GM12801 (cell line): ENCODE measurements at regions not wholly inside any gene's neighbourhood (a gene's known extent, or its start where the extent isn't known, plus 50 kb on each side); places are given as distances from the start of the nearest gene placed in this dataset.

Source experiments
- TF ChIP-seq, protein P1 (sequence below): IDR thresholded peaks from one replicate; pipeline ENCODE4 v1.5.1; 2011; ENCODE audit warnings: control low read depth; ENCODE audit not compliant: insufficient read length; ENCODE audit errors: extremely low read depth

DNA sequence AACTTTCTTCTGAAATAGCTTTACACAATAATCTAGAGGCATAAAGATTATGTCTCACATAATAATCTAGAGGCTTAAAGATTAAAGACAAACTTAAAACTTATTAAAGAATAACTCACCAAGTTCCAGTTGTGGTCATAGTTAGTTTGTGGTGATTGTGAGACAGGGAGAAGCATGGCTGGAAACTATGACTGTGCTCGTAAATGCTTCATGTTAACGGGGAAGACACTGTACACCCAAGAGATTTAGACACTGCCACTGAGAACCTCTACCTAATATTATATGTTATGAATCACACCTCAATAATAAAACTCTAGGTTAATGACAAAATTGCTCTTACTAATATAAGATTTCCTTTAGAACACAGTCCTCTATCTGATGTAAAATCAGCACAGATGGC is 541.6 kb downstream of the TMEM121 start:
- TF ChIP-seq, protein P1, sequence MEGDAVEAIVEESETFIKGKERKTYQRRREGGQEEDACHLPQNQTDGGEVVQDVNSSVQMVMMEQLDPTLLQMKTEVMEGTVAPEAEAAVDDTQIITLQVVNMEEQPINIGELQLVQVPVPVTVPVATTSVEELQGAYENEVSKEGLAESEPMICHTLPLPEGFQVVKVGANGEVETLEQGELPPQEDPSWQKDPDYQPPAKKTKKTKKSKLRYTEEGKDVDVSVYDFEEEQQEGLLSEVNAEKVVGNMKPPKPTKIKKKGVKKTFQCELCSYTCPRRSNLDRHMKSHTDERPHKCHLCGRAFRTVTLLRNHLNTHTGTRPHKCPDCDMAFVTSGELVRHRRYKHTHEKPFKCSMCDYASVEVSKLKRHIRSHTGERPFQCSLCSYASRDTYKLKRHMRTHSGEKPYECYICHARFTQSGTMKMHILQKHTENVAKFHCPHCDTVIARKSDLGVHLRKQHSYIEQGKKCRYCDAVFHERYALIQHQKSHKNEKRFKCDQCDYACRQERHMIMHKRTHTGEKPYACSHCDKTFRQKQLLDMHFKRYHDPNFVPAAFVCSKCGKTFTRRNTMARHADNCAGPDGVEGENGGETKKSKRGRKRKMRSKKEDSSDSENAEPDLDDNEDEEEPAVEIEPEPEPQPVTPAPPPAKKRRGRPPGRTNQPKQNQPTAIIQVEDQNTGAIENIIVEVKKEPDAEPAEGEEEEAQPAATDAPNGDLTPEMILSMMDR: no peak

DNA sequence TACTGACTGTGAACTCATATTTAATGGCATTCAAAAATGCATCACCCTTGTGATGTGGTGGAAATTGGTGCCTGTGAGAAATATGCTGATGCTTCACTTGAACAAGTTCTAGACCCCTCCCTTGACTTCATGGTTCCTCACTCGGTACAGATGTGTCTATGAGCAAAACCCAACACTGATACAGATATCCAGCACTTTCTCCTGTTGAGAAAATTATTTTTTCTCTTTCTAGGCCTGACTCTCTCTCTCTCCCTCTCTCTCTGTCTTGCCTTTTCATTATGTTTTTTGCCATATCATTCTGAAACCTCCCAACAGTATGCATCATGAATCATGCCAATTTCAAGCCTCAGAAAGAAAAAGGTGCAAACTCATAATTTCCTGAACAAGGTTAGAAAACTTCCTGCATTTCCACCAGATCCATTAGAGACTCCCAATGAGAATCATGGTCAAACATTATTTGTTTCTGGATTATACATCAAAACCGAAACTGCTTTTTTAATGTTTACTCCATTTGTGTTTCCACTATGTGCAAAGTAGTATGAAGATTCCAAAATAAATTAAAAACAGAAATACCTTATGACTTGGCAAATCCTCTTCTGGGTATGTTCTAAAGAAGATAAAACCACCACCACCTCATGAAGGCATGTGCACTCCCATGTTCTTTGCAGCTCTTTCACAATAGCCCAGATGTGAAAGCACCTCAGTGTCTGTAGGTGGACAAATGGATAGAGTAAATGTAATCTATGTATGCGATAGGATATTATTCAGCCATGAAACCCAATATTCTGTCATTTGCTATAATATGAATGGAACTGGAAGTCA is 543.6 kb downstream of the TMEM121 start:
- TF ChIP-seq, protein P1: no peak

DNA sequence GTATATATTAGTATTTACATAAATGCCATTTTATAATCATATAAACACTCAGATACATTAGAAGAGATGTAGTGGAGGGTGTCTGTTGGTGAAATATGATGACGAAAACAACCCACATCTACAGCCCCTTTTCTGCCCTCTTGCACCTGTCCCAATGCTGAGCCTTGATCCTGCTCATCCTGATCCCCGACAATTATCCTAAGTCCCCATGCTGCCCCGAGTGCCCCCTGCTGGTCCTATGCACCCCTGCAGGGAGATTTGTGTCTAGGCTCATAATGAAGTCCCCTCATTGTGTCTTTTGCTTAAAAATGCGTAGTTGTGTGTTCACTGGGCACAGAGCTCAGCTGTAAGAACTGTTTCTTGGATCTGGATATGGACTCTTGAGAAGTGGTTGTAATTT is 554.5 kb downstream of the TMEM121 start:
- TF ChIP-seq, protein P1: no peak

DNA sequence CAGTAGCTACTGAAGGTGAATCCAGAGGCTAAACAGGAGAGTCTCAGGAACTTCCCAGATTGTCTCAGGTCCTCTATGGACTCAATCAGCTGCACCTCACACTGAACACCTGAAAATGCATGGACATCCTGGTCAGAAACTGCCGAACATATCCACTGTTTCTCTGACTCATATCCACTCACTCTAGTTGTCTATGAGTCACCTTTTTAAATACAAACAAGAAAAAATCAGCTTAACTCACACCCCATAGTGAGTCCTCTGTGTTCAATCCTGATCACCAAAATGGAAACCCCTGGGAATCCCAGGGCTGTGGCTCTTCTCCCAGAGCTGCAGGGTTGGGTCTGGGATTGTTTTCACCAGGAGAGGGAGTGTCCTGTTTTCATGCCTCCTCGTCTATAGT is 556.7 kb downstream of the TMEM121 start:
- TF ChIP-seq, protein P1: no peak

DNA sequence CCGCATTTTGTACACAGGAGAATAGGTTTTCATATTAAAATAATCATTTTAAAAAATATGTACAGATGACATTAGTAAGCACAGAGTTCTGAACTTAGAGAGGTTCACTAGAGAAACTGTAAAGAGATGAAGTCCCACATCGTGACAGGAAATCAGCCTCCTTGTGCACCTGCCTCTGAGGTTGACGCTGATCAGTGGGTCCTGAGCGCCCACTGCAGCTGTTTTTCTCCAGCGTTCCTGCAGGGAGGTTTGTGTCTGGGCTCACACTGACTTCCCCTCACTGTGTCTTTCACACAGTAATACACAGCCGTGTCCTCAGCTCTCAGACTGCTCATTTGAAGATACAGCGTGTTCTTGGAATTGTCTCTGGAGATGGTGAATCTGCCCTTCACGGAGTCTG is 561.5 kb downstream of the TMEM121 start:
- TF ChIP-seq, protein P1: no peak

DNA sequence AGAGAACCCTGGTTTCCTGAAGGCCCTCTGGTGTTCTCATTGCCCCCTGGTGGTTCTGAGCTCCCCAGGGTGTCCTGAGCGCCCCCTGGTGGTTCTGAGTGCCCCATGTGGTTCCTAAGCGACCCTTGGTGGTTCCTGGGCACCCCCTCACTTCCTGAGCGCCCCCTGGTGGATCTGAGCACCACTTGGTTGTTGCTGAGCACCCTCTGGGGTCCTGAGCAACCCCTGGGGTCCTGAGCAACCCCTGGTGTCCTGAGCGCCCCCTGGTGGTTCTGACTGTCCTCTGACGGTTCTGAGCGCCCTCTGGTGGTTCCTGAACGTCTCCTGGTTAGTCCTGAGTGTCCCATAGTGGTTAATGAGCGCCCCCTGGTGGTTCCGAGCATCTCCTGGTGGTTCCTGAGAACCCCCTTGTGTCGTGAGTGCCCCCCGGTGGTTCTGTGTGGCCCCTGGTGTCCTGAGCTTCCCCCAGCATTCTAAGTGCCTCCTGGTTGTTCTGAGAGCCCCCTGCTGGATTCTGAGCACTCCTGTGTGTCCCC is 568.3 kb downstream of the TMEM121 start:
- TF ChIP-seq, protein P1: no peak

DNA sequence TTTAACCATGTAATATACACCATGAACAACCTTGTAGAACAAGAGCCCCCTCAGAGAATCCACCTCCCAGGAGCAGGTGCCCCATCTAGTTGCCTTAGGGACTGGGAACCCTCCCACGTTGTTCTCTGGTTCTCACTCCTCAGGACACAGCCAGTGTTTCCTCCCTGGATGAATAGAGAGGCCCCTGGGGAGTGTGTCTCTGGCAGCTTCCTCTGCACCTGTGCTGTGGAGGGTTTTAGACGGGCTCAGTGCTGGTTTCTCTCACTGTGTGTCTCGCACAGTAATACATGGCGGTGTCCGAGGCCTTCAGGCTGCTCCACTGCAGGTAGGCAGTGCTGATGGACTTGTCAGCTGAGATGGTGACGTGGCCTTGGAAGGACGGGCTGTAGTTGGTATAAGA is 581.3 kb downstream of the TMEM121 start:
- TF ChIP-seq, protein P1: no peak
